HG03565 (cell line): ENCODE measurements at regions not wholly inside any gene's neighbourhood (a gene's known extent, or its start where the extent isn't known, plus 50 kb on each side); places are given as distances from the start of the nearest gene placed in this dataset.
"Not testable (repeated sequence)": the region's sequence is repeated elsewhere in the genome, so short reads cannot be mapped to it uniquely, and the experiment has no call there.

ENCODE experiments used
- ATAC-seq: cut with Tn5 transposase; IDR thresholded peaks from one replicate; pipeline ENCODE4 v1.9.1; 2021; ENCODE audit warnings: mild to moderate bottlenecking, moderate library complexity; ENCODE audit not compliant: unreplicated experiment

DNA sequence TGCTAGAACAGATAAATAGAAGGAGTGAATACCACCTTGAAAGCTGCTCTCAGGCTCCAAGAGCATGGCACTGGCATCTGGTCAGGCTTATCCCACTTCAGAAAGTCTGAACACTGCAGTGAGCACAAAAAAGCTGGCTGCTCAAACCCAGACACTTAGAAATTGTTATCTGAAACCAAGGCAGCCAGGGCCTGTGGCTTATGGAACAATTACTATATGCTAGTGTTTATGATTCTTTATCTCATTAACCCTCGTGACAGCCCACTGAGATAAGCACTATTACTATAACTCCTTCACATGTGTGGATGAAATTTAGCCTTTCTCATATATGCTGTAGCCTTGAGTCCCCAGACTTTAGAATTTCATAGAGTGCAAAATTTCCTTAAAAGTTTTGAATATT, 400.2 kb downstream of the RAB38 start:
- ATAC-seq, result no peak

DNA sequence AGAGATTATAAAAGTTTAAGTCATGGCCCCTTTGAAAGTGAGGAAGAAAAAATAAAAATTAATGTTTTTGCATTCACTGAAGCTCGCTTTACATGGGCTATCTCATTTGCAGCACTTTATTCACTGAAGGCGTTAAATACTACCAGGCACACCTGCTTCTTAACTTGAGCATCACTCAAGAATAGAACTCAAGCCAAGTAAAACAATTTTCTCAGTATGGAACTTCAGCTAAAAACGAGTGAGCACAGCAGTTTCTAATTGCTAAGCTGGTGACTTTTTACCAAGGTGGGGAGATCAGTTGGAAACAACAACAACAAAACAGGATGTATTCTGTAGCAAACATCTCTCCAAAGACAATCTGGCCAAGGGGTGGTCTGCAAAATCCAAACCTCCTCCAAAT, 405.6 kb downstream of the RAB38 start:
- no peak for ATAC-seq

DNA sequence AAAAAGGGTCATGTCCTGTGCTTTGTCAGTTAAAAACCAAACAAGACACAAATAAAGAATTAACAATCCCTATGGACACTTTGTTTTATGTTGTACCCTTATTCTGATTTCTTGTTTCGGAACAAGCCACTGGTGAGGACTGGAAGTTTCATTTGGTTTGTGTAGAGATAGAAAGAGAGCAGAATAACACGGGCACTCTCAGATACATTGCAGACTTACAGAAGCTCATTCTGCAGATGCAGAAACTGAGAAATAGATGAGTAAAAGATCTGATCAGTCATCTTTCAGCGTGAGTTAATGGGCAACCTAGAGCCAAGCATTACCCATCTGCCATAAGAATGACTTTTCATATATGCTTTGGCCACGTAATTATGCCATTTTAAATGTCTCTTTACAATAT, 407.6 kb downstream of the RAB38 start:
- no peak for ATAC-seq

DNA sequence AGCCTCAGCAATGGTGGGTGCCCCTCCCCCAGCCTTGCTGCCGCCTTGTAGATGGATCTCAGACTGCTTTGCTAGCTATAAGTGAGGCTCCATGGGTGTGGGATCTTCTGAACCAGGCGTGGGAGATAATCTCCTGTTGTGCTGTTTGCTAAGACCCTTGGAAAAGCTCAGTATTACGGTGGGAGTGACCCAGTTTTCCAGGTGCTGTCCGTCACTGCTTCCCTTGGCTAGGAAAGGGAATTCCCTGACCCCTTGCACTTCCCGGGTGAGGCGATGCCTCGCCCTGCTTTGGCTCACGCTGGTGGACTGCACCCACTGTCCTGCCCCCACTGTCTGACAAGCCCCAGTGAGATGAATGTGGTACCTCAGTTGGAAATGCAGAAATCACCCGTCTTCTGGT, 411.2 kb downstream of the RAB38 start:
- ATAC-seq, result not testable (repeated sequence)

DNA sequence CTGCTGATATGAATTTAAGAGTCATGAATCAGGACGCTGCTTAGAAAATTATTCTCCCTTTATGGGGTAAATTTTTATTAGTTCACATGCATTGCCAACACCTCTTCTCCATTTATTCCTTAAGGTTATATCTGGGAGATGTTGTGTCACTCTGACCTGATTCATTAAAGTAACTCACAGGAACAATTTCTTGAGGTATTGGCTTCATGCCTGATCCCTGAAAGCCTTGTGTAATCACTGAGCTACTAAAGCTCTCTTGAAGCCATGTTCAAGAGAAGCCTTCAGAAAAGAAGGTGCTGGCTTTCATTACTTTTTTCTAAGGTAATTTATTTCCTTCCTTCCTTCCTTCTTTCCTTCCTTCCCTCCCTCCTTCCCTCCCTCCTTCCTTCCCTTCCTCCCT, 420.6 kb downstream of the RAB38 start:
- ATAC-seq, result no peak

DNA sequence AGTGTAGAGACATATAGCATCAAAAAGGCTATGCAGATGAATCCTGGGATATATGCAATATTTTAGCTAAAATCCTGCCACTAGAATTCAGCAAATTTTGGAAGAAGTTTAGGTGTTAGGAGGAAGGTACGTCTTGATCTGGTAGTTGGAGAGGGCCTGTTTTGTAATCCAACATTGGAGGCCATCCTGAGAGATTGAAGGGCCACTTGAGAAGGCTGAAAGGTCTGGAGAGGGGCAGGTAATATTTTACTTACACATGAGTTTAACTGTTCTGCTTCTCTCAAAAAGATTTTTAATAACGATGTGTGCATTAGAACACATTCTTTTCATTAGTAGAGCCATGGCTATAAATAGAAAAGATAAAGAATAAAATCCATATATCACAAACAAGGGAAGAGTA, 422.1 kb downstream of the RAB38 start:
- ATAC-seq, result no peak

DNA sequence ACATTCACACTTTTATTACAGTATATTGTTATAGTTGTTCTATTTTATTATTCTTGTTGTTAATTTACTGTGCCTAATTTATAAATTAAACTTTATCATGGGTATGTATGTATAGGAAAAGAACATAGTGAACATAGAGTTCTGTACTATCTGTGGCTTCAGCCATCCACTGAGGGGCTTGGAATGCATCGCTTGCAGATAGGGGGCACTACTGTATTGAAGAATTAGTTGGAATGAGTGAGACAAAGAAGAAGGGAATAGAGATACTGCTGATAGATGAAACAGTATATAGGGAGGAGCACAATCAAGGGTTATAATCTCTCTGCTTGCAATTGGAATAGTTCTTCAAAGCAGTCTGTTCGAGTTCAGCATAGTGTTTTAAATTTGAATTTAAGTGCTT, 432.2 kb downstream of the RAB38 start:
- ATAC-seq, result no peak

DNA sequence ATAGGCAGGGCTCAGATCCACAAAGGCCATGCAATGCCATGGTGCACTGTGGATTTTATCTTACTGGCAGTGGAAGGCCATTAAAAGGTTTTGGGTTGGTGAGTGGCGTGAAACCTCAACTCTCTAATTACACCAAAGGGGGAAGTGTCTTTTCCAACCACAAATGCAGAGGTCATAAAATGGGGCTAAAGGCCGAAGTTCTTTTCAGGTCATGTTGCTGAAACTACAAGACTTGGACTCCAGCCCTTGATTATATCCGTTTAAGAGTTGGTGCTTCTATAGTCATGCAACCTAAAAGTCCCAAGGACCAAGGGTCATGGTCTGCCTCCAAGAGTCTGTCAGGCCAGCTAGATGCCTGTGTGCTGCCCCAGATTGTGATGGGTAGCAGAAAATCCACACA, 434.3 kb downstream of the RAB38 start:
- ATAC-seq, result no peak

DNA sequence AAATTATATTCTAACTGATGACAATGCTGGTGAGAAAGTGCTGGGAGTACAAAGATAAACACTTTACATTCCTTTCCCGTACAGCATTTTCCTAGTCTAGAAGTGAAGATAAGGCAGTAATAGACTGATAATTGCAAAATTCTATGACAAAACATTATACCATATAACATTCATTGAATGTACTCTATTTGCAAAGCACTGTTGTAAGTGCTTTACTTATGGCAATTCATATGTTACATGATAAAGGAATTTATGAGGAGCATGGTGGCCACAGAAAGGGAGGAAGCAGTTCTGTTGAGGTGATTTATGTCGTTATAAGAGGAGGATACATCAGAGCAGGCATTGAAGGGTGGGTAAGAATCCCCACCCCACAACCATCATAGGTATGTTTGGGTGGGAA, 434.8 kb downstream of the RAB38 start:
- ATAC-seq, result no peak

DNA sequence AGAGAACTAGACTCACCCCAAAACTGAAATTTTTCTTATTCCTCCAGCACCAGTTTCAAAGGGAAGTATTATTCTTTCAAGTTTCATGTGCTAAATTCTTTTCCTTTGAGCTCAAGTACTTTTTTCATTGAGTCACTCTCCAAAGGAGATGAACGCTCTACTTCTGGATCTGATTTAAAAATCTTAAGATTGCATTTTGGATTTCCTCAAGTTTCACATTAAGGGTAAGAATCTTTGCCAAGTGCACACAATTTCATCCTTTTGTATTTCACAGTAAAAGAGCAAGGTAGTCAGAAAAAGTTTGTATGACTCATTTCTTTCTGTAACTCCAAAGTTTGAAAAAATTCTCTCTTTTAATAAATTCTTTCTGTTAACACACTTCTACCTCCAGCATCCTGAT, 435.5 kb downstream of the RAB38 start:
- ATAC-seq, result no peak

DNA sequence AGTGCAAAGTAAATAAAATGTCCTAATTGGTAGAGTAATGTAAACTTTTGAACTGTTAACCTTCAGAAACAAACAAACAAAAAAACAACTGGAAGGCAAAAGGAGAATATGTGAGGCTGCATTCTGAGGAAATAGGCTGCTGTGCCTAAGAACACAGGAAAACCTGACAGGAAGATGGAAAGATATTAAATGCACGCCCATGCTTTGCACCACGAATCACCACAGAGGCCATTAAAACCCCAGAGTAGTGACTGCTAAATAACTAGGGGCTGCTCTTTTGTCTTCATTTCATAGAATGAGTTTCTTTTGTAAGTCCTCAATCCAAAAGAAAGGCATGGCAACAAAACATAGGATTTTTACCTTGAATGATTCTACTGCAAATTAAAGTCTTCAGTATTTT, 436.0 kb downstream of the RAB38 start:
- no peak for ATAC-seq

DNA sequence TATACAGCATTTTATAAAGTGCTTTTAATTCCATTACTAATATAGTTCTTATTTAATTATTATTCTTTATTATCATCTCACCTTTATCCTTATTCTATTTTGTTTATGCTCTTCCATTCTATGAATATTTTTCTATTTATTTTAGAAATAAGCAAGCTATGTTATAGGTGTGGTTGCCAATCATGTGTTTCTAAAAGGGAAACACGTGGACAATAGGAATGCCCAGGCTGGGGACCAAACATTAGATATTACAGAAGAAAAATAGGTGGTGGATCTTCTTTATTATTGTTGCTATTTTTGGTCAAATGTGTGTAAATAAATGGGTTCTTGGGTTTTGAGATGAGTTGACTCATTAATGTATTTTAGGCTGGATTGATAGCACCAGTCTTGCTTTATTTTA, 438.3 kb downstream of the RAB38 start:
- ATAC-seq, result no peak

DNA sequence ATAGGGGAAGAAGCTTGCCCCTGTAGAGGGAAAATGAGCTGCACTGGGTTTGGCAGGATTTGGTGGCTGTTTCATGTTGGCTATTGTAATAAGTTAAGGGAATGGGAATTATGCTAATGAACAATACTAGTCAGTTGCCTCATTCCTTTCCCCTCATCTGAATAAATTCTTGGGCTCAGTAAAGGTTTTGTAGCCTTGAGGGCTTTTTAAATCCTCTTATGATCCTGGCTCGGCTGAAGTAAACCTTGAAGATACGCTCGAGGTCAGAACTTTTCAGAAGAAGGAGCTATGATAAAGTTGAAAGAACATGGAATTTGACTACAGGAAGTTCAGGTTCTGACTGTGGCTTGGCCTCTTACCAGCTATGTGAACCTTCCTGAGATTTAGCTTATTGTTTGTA, 448.7 kb downstream of the RAB38 start:
- ATAC-seq, result no peak

DNA sequence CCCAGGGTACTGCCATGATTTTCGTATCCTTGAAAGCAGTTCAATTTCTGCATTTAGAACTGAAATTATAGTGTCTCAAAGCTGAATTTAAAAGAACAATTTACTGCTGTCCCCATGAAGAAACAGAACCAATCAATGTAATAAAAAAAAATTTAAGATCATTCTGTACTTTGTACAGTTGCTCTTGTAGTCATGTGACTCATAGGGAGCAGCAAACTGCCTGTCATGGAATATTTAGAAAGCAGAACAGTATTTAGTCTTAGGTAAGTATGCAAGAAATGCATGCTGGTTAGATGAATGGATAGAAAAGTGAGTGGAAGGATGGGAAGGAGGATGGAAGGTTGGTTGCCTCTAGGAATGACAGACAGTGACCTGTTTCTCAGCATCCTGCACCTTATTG, 450.9 kb downstream of the RAB38 start:
- no peak for ATAC-seq

DNA sequence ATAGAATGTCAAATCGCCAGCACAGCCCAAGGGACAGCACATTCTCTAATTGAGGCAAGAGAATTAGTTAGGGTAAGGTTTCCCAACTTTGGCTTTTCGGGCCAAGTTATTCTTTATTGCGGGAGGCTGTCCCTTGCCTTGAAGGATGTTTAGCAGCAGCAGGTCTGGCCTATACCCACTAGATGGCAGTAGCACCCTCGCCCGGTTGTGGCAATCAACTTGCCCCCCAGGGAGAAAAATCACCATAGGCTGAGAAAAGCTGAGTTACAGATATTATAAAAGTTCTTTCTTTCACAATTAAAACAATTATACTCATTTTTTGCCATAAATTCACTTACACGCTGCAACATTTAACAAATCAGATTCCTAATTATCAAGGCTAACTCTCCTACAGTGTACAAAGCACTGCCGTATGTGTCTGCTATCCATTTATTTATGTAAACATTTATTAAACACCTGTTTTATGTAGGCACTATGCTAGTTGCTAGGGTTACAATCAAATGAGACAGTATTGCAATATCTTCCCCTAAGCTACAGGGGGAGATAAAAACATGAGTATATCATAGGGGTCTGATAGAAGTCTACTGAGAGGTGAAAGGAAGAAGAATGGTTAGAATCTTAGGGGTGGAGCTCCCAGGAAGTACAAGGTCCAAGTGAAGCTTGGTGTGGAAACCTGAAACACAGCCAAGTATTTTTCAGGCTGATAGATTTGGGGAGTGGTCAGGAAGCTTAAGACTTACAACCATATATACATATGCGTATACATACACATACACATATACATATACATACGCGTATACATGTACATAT, 452.3 kb downstream of the RAB38 start:
- ATAC-seq, result no peak

DNA sequence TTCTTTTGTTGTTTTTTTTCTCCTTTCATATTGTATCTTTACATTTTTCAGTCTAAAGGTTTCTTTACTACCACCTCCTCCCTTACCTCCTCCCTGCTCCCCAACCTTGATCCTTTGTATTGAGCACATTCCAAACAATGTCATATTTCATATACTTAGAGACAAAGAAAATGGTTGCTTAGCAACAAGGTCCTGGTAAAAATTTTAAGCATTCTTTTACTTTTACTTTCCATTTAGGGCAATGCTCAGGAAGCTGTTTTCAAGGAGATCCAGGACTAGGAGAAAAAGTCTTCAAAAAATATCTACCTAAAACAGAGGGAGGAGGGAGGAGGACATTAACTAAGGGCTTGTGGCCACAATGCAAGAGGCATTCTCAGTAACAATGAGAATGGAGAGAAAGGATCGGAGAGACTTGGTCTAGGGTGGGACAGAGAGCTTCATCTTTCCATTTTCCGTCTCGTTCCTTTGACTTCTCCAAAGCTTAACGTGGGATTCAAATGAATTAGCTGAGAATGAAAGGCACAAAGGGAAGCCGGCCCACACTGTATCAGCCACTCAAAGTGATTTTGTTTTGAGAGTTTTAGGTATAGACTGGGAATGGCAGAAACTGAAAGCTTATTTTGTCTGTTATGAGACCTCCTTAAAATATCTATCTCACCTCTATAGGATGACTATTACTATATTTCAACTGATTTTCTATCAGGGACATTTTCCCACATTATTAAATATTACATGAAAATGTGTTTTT, 455.7 kb downstream of the RAB38 start:
- no peak for ATAC-seq

DNA sequence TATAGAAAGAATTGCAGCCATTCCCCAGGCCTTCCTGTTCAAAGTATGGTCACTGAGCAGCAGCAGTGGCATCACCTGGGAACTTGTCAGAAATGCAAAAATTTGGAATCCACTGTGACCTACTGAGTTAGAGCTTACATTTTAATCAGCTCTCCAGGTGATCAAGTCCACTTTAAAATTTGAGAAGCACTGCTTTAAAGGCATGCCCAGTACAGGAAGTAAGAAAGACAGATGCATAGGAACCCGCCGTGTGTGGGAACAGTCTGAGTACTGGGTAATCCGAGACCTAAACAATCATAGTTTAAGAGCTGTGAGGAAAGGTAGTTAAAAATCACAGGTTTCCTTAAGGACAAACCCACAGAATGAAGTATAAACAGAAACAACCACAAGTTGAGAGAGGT, 462.4 kb downstream of the RAB38 start:
- no peak for ATAC-seq

DNA sequence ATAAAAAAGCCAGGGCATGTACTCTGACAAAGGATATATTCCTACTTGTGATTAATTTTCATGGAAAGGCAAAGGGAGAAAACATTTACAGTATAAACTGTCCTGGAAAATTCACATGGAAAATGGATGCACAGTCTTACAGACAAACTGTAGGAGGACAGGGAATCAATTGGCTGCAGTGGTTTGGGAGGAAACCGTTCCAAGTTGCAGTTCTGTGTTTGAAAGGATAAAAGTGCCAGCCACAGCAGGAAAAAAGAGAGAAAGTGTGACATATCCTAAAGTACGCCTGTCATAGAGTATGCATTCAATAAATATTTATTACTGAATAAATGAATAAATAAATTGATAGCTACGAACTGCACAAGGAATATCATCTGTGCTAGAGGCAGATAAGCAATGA, 462.9 kb downstream of the RAB38 start:
- ATAC-seq, result no peak

DNA sequence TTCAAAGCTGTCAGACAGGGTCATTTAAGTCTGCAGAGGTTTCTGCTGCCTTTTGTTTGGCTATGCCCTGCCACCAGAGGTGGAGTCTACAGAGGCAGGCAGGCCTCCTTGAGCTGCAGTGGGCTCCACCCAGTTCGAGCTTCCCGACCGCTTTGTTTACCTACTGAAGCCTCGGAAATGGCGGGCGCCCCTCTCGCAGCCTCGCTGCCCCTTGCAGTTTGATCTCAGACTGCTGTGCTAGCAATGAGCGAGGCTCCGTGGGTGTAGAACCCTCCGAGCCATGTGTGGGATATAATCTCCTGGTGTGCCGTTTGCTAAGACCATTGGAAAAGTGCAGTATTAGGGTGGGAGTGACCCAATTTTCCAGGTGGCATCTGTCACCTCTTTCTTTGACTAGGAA, 471.7 kb downstream of the RAB38 start:
- ATAC-seq, result not testable (repeated sequence)

DNA sequence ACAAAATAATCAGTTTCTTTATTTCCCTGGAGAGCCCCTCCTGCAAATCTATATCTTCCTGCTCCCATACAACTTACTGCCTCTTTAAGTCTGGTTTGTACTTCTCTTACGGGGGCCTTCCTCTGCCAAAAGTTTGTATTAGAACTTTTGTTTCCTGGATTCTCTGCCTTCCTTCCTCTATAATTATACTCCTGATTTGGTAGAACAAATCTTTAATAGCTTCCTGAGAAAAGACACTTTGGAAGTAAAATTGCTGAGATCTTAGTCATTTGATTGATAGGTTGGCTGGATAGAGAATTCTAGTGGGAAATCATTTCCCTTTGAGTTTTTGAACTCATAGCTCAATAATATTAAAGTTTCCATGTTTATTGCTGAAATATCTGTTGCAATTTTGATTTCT, 499.2 kb downstream of the RAB38 start:
- ATAC-seq, result no peak

DNA sequence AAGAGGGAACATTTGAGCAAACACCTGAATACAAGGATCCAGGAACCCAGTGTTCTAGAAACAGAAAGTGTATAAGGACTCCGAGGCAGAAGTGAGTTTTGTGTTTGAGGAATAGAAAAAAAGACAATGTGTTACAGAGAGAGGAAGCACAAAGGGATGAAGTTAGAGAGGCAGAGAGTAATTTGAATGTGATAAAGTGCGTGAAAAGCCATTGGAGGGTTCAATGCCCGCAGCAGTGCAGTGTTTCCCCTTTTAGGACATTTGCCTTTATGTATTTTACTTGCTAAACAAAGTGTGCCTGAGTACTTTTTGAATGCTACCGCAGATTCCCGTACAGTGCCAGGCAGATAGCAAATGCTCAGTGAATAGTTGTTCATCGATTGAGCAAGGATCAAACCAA, 508.5 kb downstream of the RAB38 start:
- ATAC-seq, result no peak

DNA sequence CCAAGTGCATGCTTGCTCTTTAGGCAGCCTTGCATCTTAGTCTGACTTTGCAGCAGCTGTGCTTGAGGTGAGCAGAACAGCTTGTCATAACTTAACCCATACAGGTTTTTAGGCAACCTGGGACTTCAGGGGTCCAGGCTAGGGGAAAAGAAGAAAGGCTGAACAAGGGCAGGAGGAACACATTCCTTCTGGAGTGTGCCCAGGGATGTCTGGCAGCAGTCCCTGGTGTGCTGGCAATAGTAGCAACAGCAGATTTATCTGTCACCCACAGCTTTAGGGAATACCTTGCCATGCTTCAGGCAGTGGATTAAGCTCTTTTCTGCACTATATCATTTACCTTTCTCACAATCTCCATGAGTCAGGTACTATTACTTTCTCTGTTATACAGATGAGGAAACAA, 513.0 kb downstream of the RAB38 start:
- no peak for ATAC-seq
